GM23338 (cell line): ENCODE measurements at regions not wholly inside any gene's neighbourhood (a gene's known extent, or its start where the extent isn't known, plus 50 kb on each side); places are given as distances from the start of the nearest gene placed in this dataset.

Experiments used
- ATAC-seq: fragments of 200-7000 bp; cut with Tn5 transposase; 3 replicates; pipeline ENCODE4 v1.9.1; 2020
- DNase-seq: peaks from one replicate; pipeline ENCODE4 v3.0.0-alpha.2; 2015; ENCODE audit warnings: low spot score
- H2AFZ ChIP-seq: fragments of 200-600 bp; sonication (generic); 2 replicates; pipeline ENCODE4 v1.8.0; 2016; ENCODE audit warnings: antibody characterized with exemption, mild to moderate bottlenecking, moderate library complexity
- H3F3A ChIP-seq: fragments of 200-600 bp; sonication (generic); replicated peaks from 2 replicates; pipeline ENCODE4 v1.8.0; 2017; ENCODE audit warnings: antibody characterized with exemption, mixed run types, low read depth
- H3K27ac ChIP-seq: fragments of 200-600 bp; sonication (generic); 2 replicates; pipeline ENCODE4 v1.6.1; 2016; ENCODE audit warnings: low read depth
- H3K27me3 ChIP-seq: fragments of 200-600 bp; sonication (generic); 2 replicates; pipeline ENCODE4 v1.8.0; 2016; ENCODE audit warnings: mild to moderate bottlenecking, mixed run types, moderate library complexity; ENCODE audit not compliant: insufficient read depth
- H3K36me3 ChIP-seq: fragments of 200-600 bp; sonication (generic); 2 replicates; pipeline ENCODE4 v1.8.0; 2016; ENCODE audit warnings: mild to moderate bottlenecking; ENCODE audit not compliant: insufficient read depth
- H3K4me1 ChIP-seq: fragments of 200-600 bp; sonication (generic); 2 replicates; pipeline ENCODE4 v1.8.0; 2016; ENCODE audit warnings: mild to moderate bottlenecking, moderate library complexity; ENCODE audit not compliant: insufficient read depth
- H3K4me2 ChIP-seq: fragments of 200-600 bp; sonication (generic); 2 replicates; pipeline ENCODE4 v1.7.1; 2017; ENCODE audit warnings: mixed run types
- H3K4me3 ChIP-seq: fragments of 200-600 bp; sonication (generic); 2 replicates; pipeline ENCODE4 v1.6.1; 2016; ENCODE audit warnings: mixed run types
- H3K79me2 ChIP-seq: fragments of 200-600 bp; sonication (generic); replicated peaks from 2 replicates; pipeline ENCODE4 v1.8.0; 2017; ENCODE audit warnings: mild to moderate bottlenecking; ENCODE audit not compliant: insufficient read depth
- H3K9me2 ChIP-seq: fragments of 200-600 bp; sonication (generic); 2 replicates; pipeline ENCODE4 v1.8.0; 2017; ENCODE audit not compliant: insufficient read depth
- H4K20me1 ChIP-seq: fragments of 200-600 bp; sonication (generic); replicated peaks from 2 replicates; pipeline ENCODE4 v1.8.0; 2017; ENCODE audit warnings: mild to moderate bottlenecking; ENCODE audit not compliant: insufficient read depth
- H3K27ac Mint-ChIP-seq: 2 replicates; pipeline ENCODE4 v1.8.0; 2020; ENCODE audit warnings: inconsistent platforms, mild to moderate bottlenecking, moderate library complexity, mixed read lengths
- H3K27me3 Mint-ChIP-seq: 3 replicates; pipeline ENCODE4 v1.8.0; 2022; ENCODE audit warnings: low read depth, mild to moderate bottlenecking, moderate library complexity, mixed read lengths, inconsistent platforms; ENCODE audit not compliant: insufficient read depth, poor library complexity
- H3K36me3 Mint-ChIP-seq: 3 replicates; pipeline ENCODE4 v1.8.0; 2021; ENCODE audit warnings: low read depth, mild to moderate bottlenecking, inconsistent platforms, moderate library complexity, mixed read lengths
- H3K4me1 Mint-ChIP-seq: 3 replicates; pipeline ENCODE4 v1.8.0; 2020; ENCODE audit warnings: mild to moderate bottlenecking, inconsistent platforms, mixed read lengths
- H3K4me3 Mint-ChIP-seq: 3 replicates; pipeline ENCODE4 v1.8.0; 2021; ENCODE audit warnings: moderate library complexity, mild to moderate bottlenecking, inconsistent platforms, mixed read lengths
- H3K9me3 Mint-ChIP-seq: 3 replicates; pipeline ENCODE4 v1.8.0; 2020; ENCODE audit warnings: moderate library complexity, mild to moderate bottlenecking, inconsistent platforms, mixed read lengths
- CREB1 ChIP-seq: fragments of 250-450 bp; sonication (Bioruptor Pico); IDR thresholded peaks from 2 replicates; pipeline ENCODE4 v1.5.0; 2020; ENCODE audit warnings: low read depth, mild to moderate bottlenecking, moderate library complexity
- CTCF ChIP-seq, 2 experiments: fragments of 200-600 bp in 1 of 2; sonication (generic) in 1 of 2; conservative IDR thresholded peaks; 2 replicates each; pipeline versions ENCODE4 v1.5.1 to v1.6.1; 2016 to 2017; ENCODE audit warnings: antibody characterized with exemption in 2 of 2, low read depth in 2 of 2, mild to moderate bottlenecking in 2 of 2, moderate library complexity in 1 of 2
- ETS1 ChIP-seq: IDR thresholded peaks from 2 replicates; pipeline ENCODE4 v1.6.1; 2016; ENCODE audit warnings: antibody characterized with exemption
- EZH2 ChIP-seq: fragments of 200-600 bp; sonication (generic); IDR thresholded peaks from one replicate; pipeline ENCODE4 v1.8.0; 2017; ENCODE audit warnings: antibody characterized with exemption, mild to moderate bottlenecking, low read depth; ENCODE audit not compliant: unreplicated experiment
- EZH2phosphoT487 ChIP-seq: fragments of 200-600 bp; sonication (generic); IDR thresholded peaks from one replicate; pipeline ENCODE4 v1.8.1; 2018; ENCODE audit warnings: antibody characterized with exemption; ENCODE audit not compliant: unreplicated experiment
- JUNB ChIP-seq: IDR thresholded peaks from one replicate; pipeline ENCODE4 v1.6.1; 2016; ENCODE audit warnings: antibody characterized with exemption; ENCODE audit not compliant: unreplicated experiment
- NANOG ChIP-seq: IDR thresholded peaks from 2 replicates; pipeline ENCODE4 v1.6.1; 2016; ENCODE audit warnings: antibody characterized with exemption, borderline replicate concordance
- POLR2AphosphoS5 ChIP-seq: IDR thresholded peaks from 2 replicates; pipeline ENCODE4 v1.6.1; 2016; ENCODE audit warnings: antibody characterized with exemption, low read depth
- STAT1 ChIP-seq: IDR thresholded peaks from one replicate; pipeline ENCODE4 v1.6.1; 2016; ENCODE audit warnings: antibody characterized with exemption; ENCODE audit not compliant: unreplicated experiment
- ZNF114 ChIP-seq: fragments of 250-450 bp; sonication (Bioruptor Pico); IDR thresholded peaks from 2 replicates; pipeline ENCODE4 v1.5.0; 2020; ENCODE audit warnings: mild to moderate bottlenecking, moderate library complexity
- ZNF331 ChIP-seq: fragments of 250-450 bp; sonication (Bioruptor Pico); IDR thresholded peaks from 2 replicates; pipeline ENCODE4 v1.5.0; 2020; ENCODE audit warnings: low read depth, mild to moderate bottlenecking, moderate library complexity

DNA sequence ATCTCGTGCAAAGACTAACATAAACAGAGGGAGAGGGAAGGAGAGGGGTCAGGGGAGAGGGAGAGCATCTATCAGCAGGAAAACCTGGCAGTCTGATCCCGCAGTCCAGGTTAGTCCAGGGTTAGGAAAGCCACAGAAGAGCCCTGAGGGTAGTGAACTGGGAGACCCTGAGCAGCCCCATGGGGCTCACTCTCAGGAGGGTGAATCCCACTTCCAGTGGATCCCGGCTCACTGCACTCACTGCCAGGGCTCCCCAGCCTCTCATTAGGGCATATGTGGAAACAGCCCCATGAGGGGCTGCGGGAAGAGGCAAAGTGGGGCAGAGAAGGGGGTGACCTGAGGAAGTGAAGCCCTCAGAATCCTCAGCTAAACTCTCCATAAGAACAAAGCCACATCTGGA is 329.9 kb downstream of the UBE3D start:
- Mint-ChIP-seq H3K36me3 (no peaks in the 10 kb centered on the region; the same call in 2 of the 3 replicates), H3K27ac (no peak overlapping the region), H3K27me3 (peaks cover 2% of the 10 kb centered on the region), H3K4me1 (peaks cover 35% of the 10 kb centered on the region), H3K9me3 (no peaks in the 10 kb centered on the region), H3K4me3 (no peak overlapping the region)
- Histone ChIP-seq H2AFZ (peak overlapping the region; percentile 54; the same call in 1 of the 2 replicates), H3K36me3 (no peaks in the 10 kb centered on the region), H3F3A (no peaks in the 10 kb centered on the region), H3K4me3 (no peak overlapping the region), H3K79me2 (no peaks in the 10 kb centered on the region), H3K9me2 (peaks cover 3% of the 10 kb centered on the region; the same call in 1 of the 2 replicates), H3K27me3 (no peaks in the 10 kb centered on the region), H3K4me2 (no peak overlapping the region), H4K20me1 (no peaks in the 10 kb centered on the region), H3K27ac (no peak overlapping the region), H3K4me1 (peaks cover 40% of the 10 kb centered on the region)
- ATAC-seq (no peak), DNase-seq (no peak)
- TF ChIP-seq ETS1 = no peak

- Mint-ChIP-seq H3K9me3 (no peaks in the 10 kb centered on the region), H3K4me3 (no peak overlapping the region)
- H3K4me2 ChIP-seq = peak overlapping the region; percentile 35; the same call in 1 of the 2 replicates
Measured at GRCh38 chr6:82737965-82738364, 327.7 kb downstream of the UBE3D start.

DNA sequence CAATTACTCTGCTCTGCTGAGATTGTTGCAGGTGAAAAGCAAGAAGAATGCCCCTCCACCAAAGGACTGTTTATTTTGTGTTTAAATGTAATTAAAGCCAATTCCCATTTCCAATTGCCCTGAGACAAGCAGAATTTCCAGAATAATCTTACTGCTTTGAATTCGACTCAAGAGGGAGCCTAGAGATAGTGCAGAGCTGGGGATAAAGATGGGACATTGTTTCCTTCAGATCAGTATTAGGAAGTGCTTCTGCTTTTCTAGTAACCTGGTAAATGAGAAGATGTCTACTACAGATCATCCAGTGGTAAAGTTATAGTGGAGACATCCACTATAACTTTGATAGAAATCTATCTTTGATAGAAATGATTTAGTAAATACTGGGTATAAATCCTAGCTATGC is 326.9 kb downstream of the UBE3D start:
- Mint-ChIP-seq H3K27me3 (peaks cover 2% of the 10 kb centered on the region), H3K9me3 (no peaks in the 10 kb centered on the region), H3K4me3 (peak overlapping the region; percentile 45; the same call in 2 of the 3 replicates), H3K27ac (peak overlapping the region; percentile 68; the same call in 1 of the 2 replicates), H3K36me3 (no peaks in the 10 kb centered on the region; the same call in 2 of the 3 replicates), H3K4me1 (peaks cover 46% of the 10 kb centered on the region)
- H3K36me3 ChIP-seq = no peaks in the 10 kb centered on the region
- no peaks in the 10 kb centered on the region for H3K79me2 ChIP-seq
- peaks cover 48% of the 10 kb centered on the region for H3K4me1 ChIP-seq
- no peaks in the 10 kb centered on the region for H4K20me1 ChIP-seq
- peak overlapping the region; percentile 51; the same call in 1 of the 2 replicates for H3K27ac ChIP-seq
- H3F3A ChIP-seq = no peaks in the 10 kb centered on the region
- H3K4me3 ChIP-seq = peak overlapping the region; percentile 18; the same call in 1 of the 2 replicates
- peaks cover 7% of the 10 kb centered on the region; the same call in 1 of the 2 replicates for H3K9me2 ChIP-seq
- H2AFZ ChIP-seq = no peak overlapping the region
- ATAC-seq (peak; percentile 55), DNase-seq (no peak)
- H3K4me2 ChIP-seq = peak overlapping the region; percentile 24
- H3K27me3 ChIP-seq = no peaks in the 10 kb centered on the region
- TF ChIP-seq JUNB (no peak), EZH2phosphoT487 (no peak), CREB1 (CRISPR knock-in tag) (no peak), EZH2 (no peak), POLR2AphosphoS5 (no peak), ZNF331 (no peak), CTCF (conservative IDR thresholded peaks at IDR 0.05; ENCODE audit: low read depth in 2 of 2) (no peak; a peak in 1 of 4 replicates), ZNF114 (CRISPR knock-in tag) (no peak)

More at GRCh38 chr6:82737965-82738364, 327.7 kb downstream of the UBE3D start:
- Histone ChIP-seq H3K9me2 (peaks cover 7% of the 10 kb centered on the region; the same call in 1 of the 2 replicates), H3K27ac (no peak overlapping the region), H3K79me2 (no peaks in the 10 kb centered on the region), H2AFZ (no peak overlapping the region), H3K4me3 (no peak overlapping the region), H3K36me3 (no peaks in the 10 kb centered on the region), H4K20me1 (no peaks in the 10 kb centered on the region), H3K27me3 (no peaks in the 10 kb centered on the region), H3K4me1 (peaks cover 48% of the 10 kb centered on the region), H3F3A (no peaks in the 10 kb centered on the region)
- H3K4me1 Mint-ChIP-seq = peaks cover 46% of the 10 kb centered on the region
- H3K27me3 Mint-ChIP-seq = peaks cover 2% of the 10 kb centered on the region
- ATAC-seq = no peak
- DNase-seq = no peak
- H3K36me3 Mint-ChIP-seq = no peaks in the 10 kb centered on the region; the same call in 2 of the 3 replicates
- H3K27ac Mint-ChIP-seq = peak overlapping the region; percentile 57
- TF ChIP-seq POLR2AphosphoS5 (no peak), NANOG (no peak), STAT1 (no peak), ETS1 (no peak), EZH2 (no peak), ZNF331 (no peak)
